Chondrocyte (in vitro differentiated cells): ENCODE measurements at regions not wholly inside any gene's neighbourhood (a gene's known extent, or its start where the extent isn't known, plus 50 kb on each side); places are given as distances from the start of the nearest gene placed in this dataset.

Experiments
- DNase-seq: peaks from one replicate; pipeline ENCODE4 v3.0.0; 2021; ENCODE audit warnings: mixed read lengths, low spot score
- H3K27ac Mint-ChIP-seq: one replicate; pipeline ENCODE4 v1.8.0; 2021; ENCODE audit warnings: mild to moderate bottlenecking, moderate library complexity, mixed read lengths; ENCODE audit not compliant: unreplicated experiment
- H3K27me3 Mint-ChIP-seq: 2 replicates; pipeline ENCODE4 v1.8.0; 2021; ENCODE audit warnings: low read depth, mixed read lengths
- H3K36me3 Mint-ChIP-seq: 2 replicates; pipeline ENCODE4 v1.8.0; 2021; ENCODE audit warnings: low read depth, mixed read lengths
- H3K4me1 Mint-ChIP-seq: 2 replicates; pipeline ENCODE4 v1.8.0; 2021; ENCODE audit warnings: low read depth, mild to moderate bottlenecking, mixed read lengths
- H3K4me3 Mint-ChIP-seq: one replicate; pipeline ENCODE4 v1.8.0; 2021; ENCODE audit warnings: mild to moderate bottlenecking, moderate library complexity, mixed read lengths; ENCODE audit not compliant: unreplicated experiment
- H3K9me3 Mint-ChIP-seq: 2 replicates; pipeline ENCODE4 v1.8.0; 2021; ENCODE audit warnings: low read depth, mixed read lengths
- CTCF ChIP-seq: fragments of 200-600 bp; sonication (generic); IDR thresholded peaks from 2 replicates; pipeline ENCODE4 v1.5.0; 2021; ENCODE audit warnings: antibody characterized with exemption, mild to moderate bottlenecking, moderate library complexity

DNA sequence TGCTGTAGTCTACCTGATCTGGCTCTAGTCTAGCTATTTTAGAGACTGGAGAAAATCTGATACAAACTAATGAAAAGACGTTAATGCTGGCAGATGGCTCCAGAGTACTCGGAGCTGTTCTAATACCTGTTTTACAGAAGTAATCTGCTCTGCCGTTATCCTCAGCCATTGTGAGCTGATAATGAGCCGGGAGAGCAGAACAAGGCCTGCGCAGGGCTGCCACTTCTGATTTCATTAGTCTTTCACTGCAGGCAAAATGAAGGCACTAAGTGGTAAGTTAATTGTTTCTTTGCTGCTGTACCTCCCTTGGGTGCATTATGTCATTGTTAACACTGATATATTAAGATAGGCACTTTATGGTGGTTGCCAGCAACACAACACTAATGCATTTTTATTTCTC is 456.4 kb upstream of the PFKP start:
- DNase-seq: no peak
- H3K36me3 Mint-ChIP-seq: peaks cover 2% of the 10 kb centered on the region
- no peak for TF ChIP-seq CTCF
- H3K4me3 Mint-ChIP-seq: no peak overlapping the region
- H3K27me3 Mint-ChIP-seq: peaks cover 11% of the 10 kb centered on the region
- no peaks in the 10 kb centered on the region for H3K4me1 Mint-ChIP-seq
- peaks cover 6% of the 10 kb centered on the region for H3K9me3 Mint-ChIP-seq
- no peak overlapping the region for H3K27ac Mint-ChIP-seq

DNA sequence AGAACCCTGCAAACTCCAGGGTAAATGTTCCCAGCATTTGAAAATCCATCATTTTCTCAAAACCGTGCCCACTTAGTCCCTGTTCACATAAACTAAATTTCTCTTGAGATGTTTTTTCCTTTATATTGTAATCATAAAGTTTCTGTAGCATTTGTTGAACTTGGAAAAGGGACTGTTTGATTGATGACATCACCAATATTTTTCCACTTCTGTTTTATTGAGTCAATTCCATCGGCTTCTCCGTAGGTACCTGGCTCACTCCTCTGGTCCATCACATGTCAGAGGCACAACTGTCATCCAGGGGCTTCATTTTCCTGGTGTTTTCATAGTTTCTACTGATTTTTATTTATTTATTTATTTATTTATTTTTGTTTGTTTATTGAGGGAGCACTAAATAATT is 462.5 kb upstream of the PFKP start:
- DNase-seq: no peak
- Mint-ChIP-seq H3K27me3 (peaks cover 5% of the 10 kb centered on the region), H3K4me1 (no peaks in the 10 kb centered on the region), H3K27ac (no peak overlapping the region), H3K9me3 (no peaks in the 10 kb centered on the region), H3K36me3 (peaks cover 2% of the 10 kb centered on the region), H3K4me3 (no peak overlapping the region)
- TF ChIP-seq CTCF: no peak

DNA sequence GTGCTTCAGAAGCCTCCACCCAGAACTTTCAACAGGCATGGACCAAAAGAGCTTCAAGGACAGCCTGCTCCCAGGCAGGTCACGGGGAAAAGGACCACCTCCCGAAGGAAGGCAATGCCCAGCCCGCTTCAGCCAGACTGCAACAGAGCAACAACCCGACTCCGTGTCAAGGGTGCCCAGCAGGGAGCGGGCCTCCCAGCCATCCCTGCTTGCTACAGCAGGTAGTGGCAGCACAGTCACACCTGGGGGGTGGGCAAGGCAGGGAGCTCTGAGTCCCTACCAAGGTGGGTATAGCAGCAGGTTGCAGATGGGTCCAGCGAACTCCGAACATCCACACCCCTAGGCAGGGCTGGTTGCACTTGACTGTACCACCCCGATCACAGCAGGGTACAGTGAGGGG is 467.8 kb upstream of the PFKP start:
- Mint-ChIP-seq H3K4me3 (no peak overlapping the region), H3K36me3 (no peaks in the 10 kb centered on the region), H3K4me1 (no peaks in the 10 kb centered on the region), H3K9me3 (no peaks in the 10 kb centered on the region), H3K27ac (no peak overlapping the region), H3K27me3 (no peaks in the 10 kb centered on the region)
- TF ChIP-seq CTCF: no peak
- DNase-seq: no peak

DNA sequence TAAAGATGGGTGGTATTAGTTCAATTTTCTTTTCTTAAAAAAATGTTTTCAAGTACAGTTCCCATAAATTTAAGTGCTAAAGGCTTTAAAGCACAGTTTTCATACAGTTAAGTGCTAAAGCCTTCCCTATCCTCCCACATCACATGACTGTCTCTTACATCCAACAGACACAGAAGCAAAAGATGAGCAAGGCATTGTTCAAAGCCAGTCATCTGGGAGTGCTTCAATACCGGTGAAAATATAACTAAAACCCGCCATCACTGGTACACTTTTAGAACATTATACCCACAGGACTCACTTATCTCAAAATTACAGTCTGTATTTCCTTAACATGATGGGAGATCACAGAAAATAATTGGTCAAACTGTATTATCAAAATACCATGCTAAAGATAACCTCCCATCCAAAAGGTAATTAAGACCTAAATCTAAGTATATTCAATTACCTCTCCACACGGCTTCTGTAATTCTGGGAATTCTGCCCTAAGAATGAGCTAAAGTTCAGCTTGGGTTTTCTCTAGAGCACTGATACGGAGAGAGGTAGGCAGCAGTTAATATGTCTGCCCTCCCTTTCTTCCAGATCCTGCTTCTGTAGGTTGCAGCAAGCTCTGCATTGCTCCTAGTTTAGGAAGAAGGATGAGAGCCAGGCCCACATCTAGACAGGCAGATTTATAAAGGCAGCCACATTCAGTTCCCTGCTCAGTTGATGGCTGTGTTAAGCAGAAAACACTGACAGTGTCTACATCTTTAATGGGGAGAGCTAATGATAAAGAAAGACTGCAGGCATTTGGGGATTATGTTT is 474.8 kb upstream of the PFKP start:
- H3K36me3 Mint-ChIP-seq: peaks cover 2% of the 10 kb centered on the region
- H3K4me3 Mint-ChIP-seq: no peak overlapping the region
- H3K27me3 Mint-ChIP-seq: peaks cover 20% of the 10 kb centered on the region
- no peaks in the 10 kb centered on the region for H3K4me1 Mint-ChIP-seq
- H3K9me3 Mint-ChIP-seq: no peaks in the 10 kb centered on the region
- H3K27ac Mint-ChIP-seq: no peak overlapping the region
- TF ChIP-seq CTCF: no peak
- DNase-seq: no peak

- Mint-ChIP-seq H3K4me3 (no peak overlapping the region), H3K36me3 (peaks cover 2% of the 10 kb centered on the region), H3K9me3 (no peaks in the 10 kb centered on the region), H3K4me1 (no peaks in the 10 kb centered on the region), H3K27ac (no peak overlapping the region), H3K27me3 (peaks cover 20% of the 10 kb centered on the region)
- DNase-seq: no peak
- TF ChIP-seq CTCF: no peak
Observed at GRCh38 chr10:2589196-2589595, 478.2 kb upstream of the PFKP start.
